Activated CD8-positive, alpha-beta T cell treated with anti-CD3 and anti-CD28 coated beads for 36 hours (primary cell): ENCODE measurements at regions not wholly inside any gene's neighbourhood (a gene's known extent, or its start where the extent isn't known, plus 50 kb on each side); places are given as distances from the start of the nearest gene placed in this dataset.

Experiments used
- ATAC-seq: fragments of 200-7000 bp; cut with Tn5 transposase; one replicate; pipeline ENCODE4 v1.10.0; 2021; ENCODE audit warnings: mild to moderate bottlenecking, moderate library complexity
- CTCF ChIA-PET: fragments of 350-600 bp; sonication (Branson Sonifier 250); formaldehyde crosslinking; loops from one replicate; lab custom pipeline; 2021; ENCODE audit warnings: antibody characterized with exemption; lab: Charles Lee
- POLR2A ChIA-PET: fragments of 350-600 bp; sonication (Branson Sonifier 250); formaldehyde crosslinking; loops from one replicate; lab custom pipeline; 2021; ENCODE audit warnings: antibody characterized with exemption; lab: Charles Lee
- DNase-seq: peaks from one replicate; pipeline ENCODE4 v3.0.0-alpha.2; 2020
- H3K27ac Mint-ChIP-seq: one replicate; pipeline ENCODE4 v1.8.0; 2021; ENCODE audit warnings: mild to moderate bottlenecking, mixed read lengths
- H3K27me3 Mint-ChIP-seq: one replicate; pipeline ENCODE4 v1.8.0; 2021; ENCODE audit warnings: mixed read lengths
- H3K36me3 Mint-ChIP-seq: one replicate; pipeline ENCODE4 v1.8.0; 2021; ENCODE audit warnings: low read depth, mixed read lengths
- H3K4me1 Mint-ChIP-seq: one replicate; pipeline ENCODE4 v1.8.0; 2021; ENCODE audit warnings: low read depth, mixed read lengths
- H3K4me3 Mint-ChIP-seq: one replicate; pipeline ENCODE4 v1.8.0; 2021; ENCODE audit warnings: mild to moderate bottlenecking, moderate library complexity, mixed read lengths
- H3K9me3 Mint-ChIP-seq: one replicate; pipeline ENCODE4 v1.8.0; 2021; ENCODE audit warnings: mixed read lengths
- CTCF ChIP-seq: fragments of 200-600 bp; IDR thresholded peaks from one replicate; pipeline ENCODE4 v1.8.0; 2022; ENCODE audit warnings: antibody characterized with exemption, mild to moderate bottlenecking
- intact Hi-C: fragments of 100-400 bp; cut with micrococcal nuclease; formaldehyde crosslinking; loops from one replicate; pipeline ENCODE4 v1.10.0; 2022

DNA sequence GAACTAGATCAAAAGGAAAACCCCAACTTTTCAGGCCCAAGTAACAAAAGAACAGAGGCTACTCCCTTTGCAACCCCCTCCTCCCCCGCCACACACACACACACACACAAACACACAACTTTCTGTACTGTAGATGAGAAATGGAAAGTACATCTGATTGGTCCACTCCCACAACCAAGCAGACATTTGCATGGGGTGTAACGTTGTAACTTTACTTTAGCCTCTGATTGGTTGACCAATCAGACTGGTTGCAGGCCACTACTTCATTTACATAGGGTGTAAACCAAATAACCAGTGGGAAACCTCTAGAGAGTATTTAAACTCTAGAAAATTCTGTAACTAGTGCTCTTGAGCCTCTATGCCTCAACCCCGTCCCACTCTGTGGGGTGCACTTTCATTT is 425.5 kb downstream of the GXYLT1 start:
- POLR2A ChIA-PET = no interaction called here
- Mint-ChIP-seq H3K36me3 (no peaks in the 10 kb centered on the region), H3K4me1 (no peaks in the 10 kb centered on the region), H3K9me3 (no peaks in the 10 kb centered on the region), H3K4me3 (no peak overlapping the region), H3K27ac (no peak overlapping the region), H3K27me3 (peaks cover under 1% of the 10 kb centered on the region)
- DNase-seq (no peak), ATAC-seq (no peak)
- CTCF ChIA-PET = no interaction called here
- no peak for TF ChIP-seq CTCF
- intact Hi-C loops = no loop called here

- CTCF ChIA-PET = no interaction called here
These were observed 429.4 kb downstream of the GXYLT1 start for GRCh38 chr12:41715256-41715655.

GRCh38 chr12:41709463-41710285 is 435.0 kb downstream of the GXYLT1 start:
- Mint-ChIP-seq H3K4me1 (no peaks in the 10 kb centered on the region), H3K9me3 (no peaks in the 10 kb centered on the region), H3K27ac (no peak overlapping the region), H3K27me3 (no peaks in the 10 kb centered on the region), H3K4me3 (no peak overlapping the region), H3K36me3 (no peaks in the 10 kb centered on the region)
- ChIA-PET CTCF (no interaction called here), POLR2A (no interaction called here)
- intact Hi-C loops = no loop called here
- DNase-seq (no peak), ATAC-seq (no peak)
- TF ChIP-seq CTCF = no peak

More at GRCh38 chr12:41715256-41715655, 429.4 kb downstream of the GXYLT1 start:
- Mint-ChIP-seq H3K27ac (no peak overlapping the region), H3K27me3 (no peaks in the 10 kb centered on the region), H3K4me1 (no peaks in the 10 kb centered on the region), H3K4me3 (no peak overlapping the region), H3K36me3 (no peaks in the 10 kb centered on the region), H3K9me3 (no peaks in the 10 kb centered on the region)
- POLR2A ChIA-PET = no interaction called here
- ATAC-seq (no peak), DNase-seq (no peak)
- intact Hi-C loops = no loop called here
- no peak for TF ChIP-seq CTCF

GRCh38 chr12:41709012-41709411 is 435.7 kb downstream of the GXYLT1 start:
- Mint-ChIP-seq H3K4me3 (no peak overlapping the region), H3K27me3 (no peaks in the 10 kb centered on the region), H3K36me3 (no peaks in the 10 kb centered on the region), H3K9me3 (no peaks in the 10 kb centered on the region), H3K27ac (no peak overlapping the region), H3K4me1 (no peaks in the 10 kb centered on the region)
- no peak for ATAC-seq
- intact Hi-C loops = no loop called here
- DNase-seq = no peak
- CTCF ChIA-PET = no interaction called here
- no peak for TF ChIP-seq CTCF
- POLR2A ChIA-PET = no interaction called here

DNA sequence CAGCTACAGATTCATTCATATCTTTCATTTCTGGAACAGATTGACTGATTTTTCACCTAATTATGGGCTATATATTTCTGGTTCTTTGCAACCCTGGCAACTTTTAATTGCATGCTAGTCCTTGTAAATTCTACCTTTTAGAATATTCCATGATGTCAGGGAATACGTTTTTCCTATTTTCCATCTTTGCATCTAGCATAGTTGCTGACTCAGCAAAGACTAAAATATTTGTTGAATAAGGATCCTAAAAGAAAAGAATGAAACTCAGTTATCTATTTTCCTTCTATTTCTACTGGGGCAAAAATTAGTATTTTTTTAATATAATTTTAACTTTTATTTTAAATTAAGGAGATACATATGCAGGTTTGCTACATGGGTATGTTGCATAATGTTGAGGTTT is 438.3 kb downstream of the GXYLT1 start:
- CTCF ChIA-PET = no interaction called here
- Mint-ChIP-seq H3K27ac (no peak overlapping the region), H3K4me3 (no peak overlapping the region), H3K4me1 (no peaks in the 10 kb centered on the region), H3K36me3 (no peaks in the 10 kb centered on the region), H3K27me3 (peaks cover 2% of the 10 kb centered on the region), H3K9me3 (no peaks in the 10 kb centered on the region)
- TF ChIP-seq CTCF = no peak
- ATAC-seq = no peak
- intact Hi-C loops = no loop called here
- POLR2A ChIA-PET = interaction anchor here (0.7 kb wide), 1 partner anchor 10 kb away, joined by 3 read pairs; no protein-coding TSS in a partner anchor
- no peak for DNase-seq
